HepG2 (cell line): ENCODE measurements at regions not wholly inside any gene's neighbourhood (a gene's known extent, or its start where the extent isn't known, plus 50 kb on each side); places are given as distances from the start of the nearest gene placed in this dataset.
A peak's percentile ranks its signal among the peaks of the same experiment; 100 is the strongest.

Experiments
- ATAC-seq: fragments of 200-7000 bp; cut with Tn5 transposase; 3 replicates; pipeline ENCODE4 v1.9.1; 2020; ENCODE audit warnings: mild to moderate bottlenecking, moderate library complexity
- BruUV-seq: library from RNA; stranded (reverse); fragments of 400-500 nt; replicated peaks from 2 replicates; lab custom pipeline; 2021; lab: Mats Ljungman, UMichigan
- CTCF ChIA-PET: fragments of 300-600 bp; formaldehyde crosslinking; extraction: SDS; loops from one replicate; lab custom pipeline; 2021; ENCODE audit warnings: low total read pairs, inconsistent platforms, low intra/inter-chr PET ratio; lab: Yijun Ruan, JAX
- POLR2A ChIA-PET: fragments of 350-600 bp; sonication (Branson Sonifier 250); formaldehyde crosslinking; loops from one replicate; lab custom pipeline; 2020; ENCODE audit warnings: antibody characterized with exemption, inconsistent platforms; lab: Yijun Ruan, JAX
- DNase-seq: peaks from one replicate; pipeline ENCODE4 v3.0.0-alpha.2; 2015; ENCODE audit warnings: low spot score
- FAIRE-seq: peaks from 3 replicates; lab custom pipeline; 2011; peaks lifted over from hg19 to GRCh38; lab: Jason Lieb, UNC
- H2AFZ ChIP-seq: one replicate; pipeline ENCODE4 v1.6.1; 2011; ENCODE audit warnings: low read length, inconsistent platforms
- H3K27ac ChIP-seq: fragments of 300-600 bp; 3 replicates; pipeline ENCODE4 v1.8.0; 2011; ENCODE audit warnings: mixed run types, mild to moderate bottlenecking, mixed read lengths, low read length, inconsistent platforms; ENCODE audit not compliant: insufficient read depth; ENCODE audit errors: extremely low read length
- H3K27me3 ChIP-seq, 2 experiments: fragments of 200-600 bp in 1 of 2; 2 replicates in 1 of 2; 3 replicates in 1 of 2; pipeline versions ENCODE4 v1.6.0 to v1.8.0; 2011; ENCODE audit warnings: low read length in 2 of 2, mild to moderate bottlenecking in 2 of 2, moderate library complexity in 2 of 2, inconsistent platforms in 1 of 2; ENCODE audit not compliant: insufficient read depth in 2 of 2, control insufficient read depth in 1 of 2
- H3K36me3 ChIP-seq, 2 experiments: fragments of 200-600 bp in 1 of 2; replicated peaks in 1 of 2; 2 replicates in 1 of 2; 3 replicates in 1 of 2; pipeline versions ENCODE4 v1.5.1 to v1.8.0; 2011; ENCODE audit warnings: low read length in 2 of 2, inconsistent platforms in 1 of 2; ENCODE audit not compliant: insufficient read depth in 2 of 2, control insufficient read depth in 1 of 2
- H3K4me1 ChIP-seq: 2 replicates; pipeline ENCODE4 v1.5.1; 2012; ENCODE audit warnings: low read length, inconsistent platforms; ENCODE audit not compliant: insufficient read depth
- H3K4me2 ChIP-seq: 2 replicates; pipeline ENCODE4 v1.6.0; 2011; ENCODE audit warnings: low read depth, low read length, inconsistent platforms
- H3K4me3 ChIP-seq, 3 experiments: fragments of 200-600 bp in 1 of 3; sonication (generic), shearing (Covaris generic) in 1 of 3; replicated peaks in 1 of 3; 2 replicates each; pipeline ENCODE4 v1.5.1; 2011 to 2016; ENCODE audit warnings: low read length in 3 of 3, inconsistent platforms in 2 of 3, low read depth in 2 of 3, mild to moderate bottlenecking in 2 of 3, control low read depth in 1 of 3, mixed read lengths in 1 of 3; ENCODE audit not compliant: insufficient read depth in 1 of 3
- H3K79me2 ChIP-seq: one replicate; pipeline ENCODE4 v1.6.1; 2011; ENCODE audit warnings: low read length, inconsistent platforms; ENCODE audit not compliant: insufficient read depth
- H3K9ac ChIP-seq: 2 replicates; pipeline ENCODE4 v1.6.0; 2011; ENCODE audit warnings: mild to moderate bottlenecking, low read depth, low read length, inconsistent platforms; ENCODE audit not compliant: insufficient read depth
- H3K9me3 ChIP-seq: 2 replicates; pipeline ENCODE4 v1.5.1; 2012; ENCODE audit warnings: mild to moderate bottlenecking, low read length
- H4K20me1 ChIP-seq: 2 replicates; pipeline ENCODE4 v1.6.0; 2011; ENCODE audit warnings: inconsistent platforms, mild to moderate bottlenecking, low read length, moderate library complexity; ENCODE audit not compliant: insufficient read depth
- AGO1 ChIP-seq: fragments of 200-400 bp; formaldehyde crosslinking; IDR thresholded peaks from 2 replicates; pipeline ENCODE4 v1.6.1; 2017; ENCODE audit warnings: mild to moderate bottlenecking, low read depth, low read length, moderate library complexity; ENCODE audit not compliant: poor library complexity, severe bottlenecking
- CSRNP1 ChIP-seq: sonication (generic); formaldehyde crosslinking; IDR thresholded peaks from 2 replicates; pipeline ENCODE4 v1.8.1; 2023; ENCODE audit warnings: mild to moderate bottlenecking, missing genetic modification reagents
- MAFF ChIP-seq: IDR thresholded peaks from 2 replicates; pipeline ENCODE4 v1.6.1; 2011; ENCODE audit warnings: low read depth, low read length, improper control_type of control experiment
- MAFK ChIP-seq, 2 experiments: IDR thresholded peaks in 1 of 2; conservative IDR thresholded peaks in 1 of 2; 2 replicates each; pipeline ENCODE4 v1.6.1; 2011; ENCODE audit warnings: improper control_type of control experiment in 2 of 2, low read length in 2 of 2
- MTF2 ChIP-seq: sonication (generic); formaldehyde crosslinking; IDR thresholded peaks from 2 replicates; pipeline ENCODE4 v1.5.0; 2020; ENCODE audit warnings: missing genetic modification reagents, borderline replicate concordance
- ZNF761 ChIP-seq: sonication (generic); formaldehyde crosslinking; conservative IDR thresholded peaks from 2 replicates; pipeline ENCODE4 v1.4.0; 2020; ENCODE audit warnings: mild to moderate bottlenecking, missing genetic modification reagents
- ZNF878 ChIP-seq: sonication (generic); formaldehyde crosslinking; IDR thresholded peaks from 2 replicates; pipeline ENCODE4 v1.8.1; 2023; ENCODE audit warnings: mild to moderate bottlenecking, missing genetic modification reagents, moderate library complexity
- WGBS: methylation state at CpG from one replicate; pipeline ENCODE4 v1.1.6; 2017; ENCODE audit warnings: low lambda C conversion rate; 5-methylcytosine and 5-hydroxymethylcytosine counted together
- in situ Hi-C: cut with HindIII; loops from 2 replicates; pipeline ENCODE4 v1.10.0; 2017; ENCODE audit warnings: low pct_unique_long_range_greater_than_20kb; ENCODE audit not compliant: extremely low pct_ligation_motif_present
- intact Hi-C: fragments of 100-400 bp; cut with micrococcal nuclease; formaldehyde crosslinking; loops from one replicate; pipeline ENCODE4 v1.10.0; 2022; ENCODE audit not compliant: unreplicated experiment
- TF ChIP-seq, protein P1 (sequence below): sonication (generic); formaldehyde crosslinking; IDR thresholded peaks from 2 replicates; pipeline ENCODE4 v1.5.0; 2020; ENCODE audit warnings: missing genetic modification reagents

GRCh38 chr2:185374878-185375277 lies 363.7 kb upstream of the FSIP2 start:
- WGBS: under 1% methylated on average over 2 of the region's 2 CpGs
- Histone ChIP-seq H4K20me1 (no peaks in the 10 kb centered on the region), H3K9me3 (no peaks in the 10 kb centered on the region), H3K4me1 (no peaks in the 10 kb centered on the region), H2AFZ (no peak overlapping the region), H3K4me2 (no peak overlapping the region), H3K27ac (no peak overlapping the region), H3K27me3 (no peaks in the 10 kb centered on the region), H3K9ac (no peak overlapping the region), H3K36me3 (no peaks in the 10 kb centered on the region), H3K79me2 (no peaks in the 10 kb centered on the region), H3K4me3 (no peak overlapping the region)
- in situ Hi-C loops: no loop called here
- no TSS peak for BruUV-seq
- intact Hi-C loops: no loop called here
- CTCF ChIA-PET: no interaction called here
- no peak for FAIRE-seq
- POLR2A ChIA-PET: no interaction called here
- TF ChIP-seq ZNF878 (CRISPR knock-in tag) (no peak), AGO1 (no peak)
- TF ChIP-seq, protein P1, sequence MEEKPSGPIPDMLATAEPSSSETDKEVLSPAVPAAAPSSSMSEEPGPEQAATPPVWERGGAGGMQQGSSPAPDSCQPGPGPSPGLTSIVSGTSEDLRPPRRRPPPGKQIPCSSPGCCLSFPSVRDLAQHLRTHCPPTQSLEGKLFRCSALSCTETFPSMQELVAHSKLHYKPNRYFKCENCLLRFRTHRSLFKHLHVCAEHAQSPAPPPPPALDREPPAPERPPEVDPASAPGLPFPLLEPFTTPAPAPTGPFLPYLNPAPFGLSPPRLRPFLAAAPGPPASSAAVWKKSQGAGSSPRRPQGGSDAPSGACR (CRISPR knock-in tag): no peak
- TF ChIP-seq, all 625 proteins: peak for 0
- no peak for ATAC-seq
- no peak for DNase-seq

DNA sequence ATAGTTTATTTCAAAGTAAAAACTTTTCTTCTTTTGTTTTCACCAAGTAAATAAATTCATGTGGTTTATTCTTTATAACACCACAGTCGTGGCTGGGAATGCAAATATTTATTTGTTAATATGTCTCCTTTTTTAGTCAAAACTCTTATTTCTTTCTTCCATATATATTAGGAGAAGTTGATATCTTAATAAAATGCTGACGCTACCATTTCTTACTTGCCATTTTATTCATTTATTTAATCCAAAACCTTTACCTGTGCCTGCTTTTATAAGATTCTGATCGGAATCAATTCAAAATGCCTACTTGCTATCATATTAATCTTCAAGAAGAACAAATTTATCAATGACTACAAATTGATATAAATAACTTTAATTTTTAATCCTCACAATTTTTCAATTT lies 362.9 kb upstream of the FSIP2 start:
- intact Hi-C loops (no loop called here), in situ Hi-C loops (no loop called here)
- ATAC-seq (no peak), FAIRE-seq (no peak), DNase-seq (no peak)
- Histone ChIP-seq H3K4me2 (no peak overlapping the region), H3K9me3 (no peaks in the 10 kb centered on the region), H4K20me1 (no peaks in the 10 kb centered on the region), H3K36me3 (no peaks in the 10 kb centered on the region), H3K9ac (no peak overlapping the region), H3K4me3 (no peak overlapping the region), H2AFZ (no peak overlapping the region), H3K79me2 (no peaks in the 10 kb centered on the region), H3K27me3 (no peaks in the 10 kb centered on the region), H3K27ac (no peak overlapping the region), H3K4me1 (no peaks in the 10 kb centered on the region)
- BruUV-seq: no TSS peak
- ChIA-PET POLR2A (no interaction called here), CTCF (no interaction called here)
- 30% methylated on average over 3 of the region's 3 CpGs for WGBS
- TF ChIP-seq ZNF761 (CRISPR knock-in tag) (no peak), MAFK (conservative IDR thresholded peaks at IDR 0.05 in 1 of 2, IDR thresholded peaks at IDR 0.05 in 1 of 2; ENCODE audit: low read length in 2 of 2) (peak; percentile 67 to 90), MAFF (peak; percentile 74), MTF2 (CRISPR knock-in tag) (no peak), CSRNP1 (CRISPR knock-in tag) (no peak)
